ENCODE measurements at regions not wholly inside any gene's neighbourhood (a gene's known extent, or its start where the extent isn't known, plus 50 kb on each side); places are given as distances from the start of the nearest gene placed in this dataset.

- intact Hi-C loops (cut with DNase I), result no loop called here
- Histone ChIP-seq H3K4me3 (no peak overlapping the region), H3K27ac (no peak overlapping the region)
Observed at GRCh38 chr9:80968611-80969010, 720.7 kb downstream of the TLE1 start.

GRCh38 chr9:80964914-80965313 lies 724.4 kb downstream of the TLE1 start:
- Histone ChIP-seq H3K9me3 (replicated peaks in 1 of 3) (no peaks in the 10 kb centered on the region), H3K27me3 (no peaks in the 10 kb centered on the region), H3K4me3 (no peak overlapping the region), H3K27ac (no peak overlapping the region), H3K4me1 (replicated peaks in 1 of 2) (no peaks in the 10 kb centered on the region), H3K36me3 (replicated peaks in 1 of 2) (no peaks in the 10 kb centered on the region)
- TF ChIP-seq CTCF (IDR thresholded peaks at IDR 0.05) (no peak), POLR2A (IDR thresholded peaks at IDR 0.05) (no peak)
- no peak for DNase-seq
- 69 to 78% (median 72%) methylated on average over 2 of the region's 2 CpGs for WGBS, 4 donors
- intact Hi-C loops (cut with DNase I), result no loop called here

More at GRCh38 chr9:80968611-80969010, 720.7 kb downstream of the TLE1 start:
- TF ChIP-seq POLR2A (IDR thresholded peaks at IDR 0.05) (no peak), CTCF (IDR thresholded peaks at IDR 0.05) (no peak)
- DNase-seq, result no peak
- H3K4me1 ChIP-seq (replicated peaks in 1 of 2), result no peaks in the 10 kb centered on the region
- no peaks in the 10 kb centered on the region for H3K27me3 ChIP-seq
- H3K9me3 ChIP-seq (replicated peaks in 1 of 3), result no peaks in the 10 kb centered on the region
- H3K36me3 ChIP-seq (replicated peaks in 1 of 2), result no peaks in the 10 kb centered on the region
- WGBS, 4 donors, result 93 to 100% (median 94%) methylated on average over 1 of the region's 1 CpG

GRCh38 chr9:80964374-80964773 lies 725.0 kb downstream of the TLE1 start:
- TF ChIP-seq POLR2A (IDR thresholded peaks at IDR 0.05) (no peak), CTCF (IDR thresholded peaks at IDR 0.05) (no peak)
- H3K9me3 ChIP-seq (replicated peaks in 1 of 3), result no peaks in the 10 kb centered on the region
- H3K27me3 ChIP-seq, result no peaks in the 10 kb centered on the region
- 71 to 81% (median 75%) methylated on average over 4 of the region's 4 CpGs for WGBS, 4 donors
- H3K4me3 ChIP-seq, result no peak overlapping the region
- H3K4me1 ChIP-seq (replicated peaks in 1 of 2), result no peaks in the 10 kb centered on the region
- H3K36me3 ChIP-seq (replicated peaks in 1 of 2), result no peaks in the 10 kb centered on the region
- DNase-seq, result no peak
- H3K27ac ChIP-seq, result no peak overlapping the region
- intact Hi-C loops (cut with DNase I), result no loop called here

GRCh38 chr9:80957801-80958200 lies 731.5 kb downstream of the TLE1 start:
- no peak for DNase-seq
- Histone ChIP-seq H3K27me3 (no peaks in the 10 kb centered on the region), H3K4me1 (replicated peaks in 1 of 2) (no peaks in the 10 kb centered on the region), H3K4me3 (no peak overlapping the region), H3K27ac (no peak overlapping the region), H3K36me3 (replicated peaks in 1 of 2) (no peaks in the 10 kb centered on the region), H3K9me3 (replicated peaks in 1 of 3) (no peaks in the 10 kb centered on the region)
- 64 to 87% (median 66%) methylated on average over 3 of the region's 3 CpGs for WGBS, 4 donors
- TF ChIP-seq POLR2A (IDR thresholded peaks at IDR 0.05) (no peak), CTCF (IDR thresholded peaks at IDR 0.05) (no peak)
- intact Hi-C loops (cut with DNase I), result no loop called here

All from adrenal gland (tissue), 9 donors.